Ishikawa (cell line): ENCODE measurements at regions not wholly inside any gene's neighbourhood (a gene's known extent, or its start where the extent isn't known, plus 50 kb on each side); places are given as distances from the start of the nearest gene placed in this dataset.

ENCODE experiments used
- CREB1 ChIP-seq: IDR thresholded peaks from 2 replicates; pipeline ENCODE4 v1.6.1; 2012; ENCODE audit warnings: low read depth
- EGR1 ChIP-seq: IDR thresholded peaks from 2 replicates; pipeline ENCODE4 v1.6.1; 2012
- EP300 ChIP-seq: IDR thresholded peaks from 2 replicates; pipeline ENCODE4 v1.6.1; 2012; ENCODE audit warnings: borderline replicate concordance
- MAX ChIP-seq: IDR thresholded peaks from 2 replicates; pipeline ENCODE4 v1.6.1; 2012
- NFIC ChIP-seq: IDR thresholded peaks from 2 replicates; pipeline ENCODE4 v1.6.1; 2012
- RAD21 ChIP-seq: IDR thresholded peaks from 2 replicates; pipeline ENCODE4 v1.6.1; 2012; ENCODE audit warnings: low read depth
- TAF1 ChIP-seq: IDR thresholded peaks from 2 replicates; pipeline ENCODE4 v1.6.1; 2012; ENCODE audit warnings: low read depth, mild to moderate bottlenecking
- TCF12 ChIP-seq: IDR thresholded peaks from 2 replicates; pipeline ENCODE4 v1.6.1; 2012; ENCODE audit warnings: low read depth
- TEAD4 ChIP-seq: IDR thresholded peaks from 2 replicates; pipeline ENCODE4 v1.6.1; 2012
- ZBTB7A ChIP-seq: IDR thresholded peaks from 2 replicates; pipeline ENCODE4 v1.6.1; 2012; ENCODE audit warnings: low read depth
- TF ChIP-seq, protein P1 (sequence below): IDR thresholded peaks from 2 replicates; pipeline ENCODE4 v1.6.1; 2012; ENCODE audit warnings: low read depth, mild to moderate bottlenecking
- TF ChIP-seq, protein P2 (sequence below): IDR thresholded peaks from 2 replicates; pipeline ENCODE4 v1.6.1; 2012

GRCh38 chr9:130770679-130771442 lies 64.2 kb upstream of the ABL1 start:
- TF ChIP-seq EP300 = no peak
- TF ChIP-seq TEAD4 = no peak
- TF ChIP-seq EGR1 = no peak
- TF ChIP-seq RAD21 = peak; percentile 84
- TF ChIP-seq TAF1 = no peak
- TF ChIP-seq MAX = no peak
- TF ChIP-seq, protein P1, sequence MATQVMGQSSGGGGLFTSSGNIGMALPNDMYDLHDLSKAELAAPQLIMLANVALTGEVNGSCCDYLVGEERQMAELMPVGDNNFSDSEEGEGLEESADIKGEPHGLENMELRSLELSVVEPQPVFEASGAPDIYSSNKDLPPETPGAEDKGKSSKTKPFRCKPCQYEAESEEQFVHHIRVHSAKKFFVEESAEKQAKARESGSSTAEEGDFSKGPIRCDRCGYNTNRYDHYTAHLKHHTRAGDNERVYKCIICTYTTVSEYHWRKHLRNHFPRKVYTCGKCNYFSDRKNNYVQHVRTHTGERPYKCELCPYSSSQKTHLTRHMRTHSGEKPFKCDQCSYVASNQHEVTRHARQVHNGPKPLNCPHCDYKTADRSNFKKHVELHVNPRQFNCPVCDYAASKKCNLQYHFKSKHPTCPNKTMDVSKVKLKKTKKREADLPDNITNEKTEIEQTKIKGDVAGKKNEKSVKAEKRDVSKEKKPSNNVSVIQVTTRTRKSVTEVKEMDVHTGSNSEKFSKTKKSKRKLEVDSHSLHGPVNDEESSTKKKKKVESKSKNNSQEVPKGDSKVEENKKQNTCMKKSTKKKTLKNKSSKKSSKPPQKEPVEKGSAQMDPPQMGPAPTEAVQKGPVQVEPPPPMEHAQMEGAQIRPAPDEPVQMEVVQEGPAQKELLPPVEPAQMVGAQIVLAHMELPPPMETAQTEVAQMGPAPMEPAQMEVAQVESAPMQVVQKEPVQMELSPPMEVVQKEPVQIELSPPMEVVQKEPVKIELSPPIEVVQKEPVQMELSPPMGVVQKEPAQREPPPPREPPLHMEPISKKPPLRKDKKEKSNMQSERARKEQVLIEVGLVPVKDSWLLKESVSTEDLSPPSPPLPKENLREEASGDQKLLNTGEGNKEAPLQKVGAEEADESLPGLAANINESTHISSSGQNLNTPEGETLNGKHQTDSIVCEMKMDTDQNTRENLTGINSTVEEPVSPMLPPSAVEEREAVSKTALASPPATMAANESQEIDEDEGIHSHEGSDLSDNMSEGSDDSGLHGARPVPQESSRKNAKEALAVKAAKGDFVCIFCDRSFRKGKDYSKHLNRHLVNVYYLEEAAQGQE = no peak
- TF ChIP-seq, protein P2, sequence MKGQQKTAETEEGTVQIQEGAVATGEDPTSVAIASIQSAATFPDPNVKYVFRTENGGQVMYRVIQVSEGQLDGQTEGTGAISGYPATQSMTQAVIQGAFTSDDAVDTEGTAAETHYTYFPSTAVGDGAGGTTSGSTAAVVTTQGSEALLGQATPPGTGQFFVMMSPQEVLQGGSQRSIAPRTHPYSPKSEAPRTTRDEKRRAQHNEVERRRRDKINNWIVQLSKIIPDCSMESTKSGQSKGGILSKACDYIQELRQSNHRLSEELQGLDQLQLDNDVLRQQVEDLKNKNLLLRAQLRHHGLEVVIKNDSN = no peak
- TF ChIP-seq ZBTB7A = no peak
- no peak for TF ChIP-seq NFIC
- TF ChIP-seq TCF12 = no peak
- TF ChIP-seq CREB1 = no peak
